HEK293 (cell line): ENCODE measurements at regions not wholly inside any gene's neighbourhood (a gene's known extent, or its start where the extent isn't known, plus 50 kb on each side); places are given as distances from the start of the nearest gene placed in this dataset.

Experiments
- CTCF ChIA-PET: fragments of 350-600 bp; formaldehyde crosslinking; extraction: SDS; loops from one replicate; lab custom pipeline; 2021; ENCODE audit warnings: antibody characterized with exemption; lab: Yijun Ruan, JAX
- POLR2A ChIA-PET: fragments of 300-600 bp; formaldehyde crosslinking; extraction: SDS; loops from one replicate; lab custom pipeline; 2020; ENCODE audit warnings: antibody characterized with exemption, inconsistent platforms; lab: Yijun Ruan, JAX
- H3K27ac ChIP-seq: fragments of 200-500 bp; sonication (Bioruptor generic); 2 replicates; pipeline ENCODE4 v1.5.1; 2014; ENCODE audit warnings: low read depth, low read length, control low read depth, inconsistent platforms; ENCODE audit errors: extremely low read depth
- H3K36me3 ChIP-seq, 2 experiments: fragments of 200-500 bp in 1 of 2; sonication (Bioruptor generic) in 1 of 2; 1 replicate in 1 of 2; 2 replicates in 1 of 2; pipeline ENCODE4 v1.5.1; 2014 to 2017; ENCODE audit warnings: inconsistent platforms in 2 of 2, low read length in 2 of 2; ENCODE audit not compliant: control insufficient read depth in 2 of 2, insufficient read depth in 1 of 2
- H3K4me1 ChIP-seq: fragments of 200-500 bp; sonication (Bioruptor generic); 2 replicates; pipeline ENCODE4 v1.5.1; 2014; ENCODE audit warnings: mild to moderate bottlenecking, low read length, inconsistent platforms; ENCODE audit not compliant: control insufficient read depth, insufficient read depth
- H3K4me3 ChIP-seq: 2 replicates; pipeline ENCODE4 v1.5.1; 2011; ENCODE audit warnings: low read depth, mild to moderate bottlenecking, control low read depth, low read length, moderate library complexity
- H3K9me3 ChIP-seq: fragments of 200-500 bp; sonication (Bioruptor generic); 2 replicates; pipeline ENCODE4 v1.5.1; 2014; ENCODE audit warnings: low read depth, low read length, inconsistent platforms; ENCODE audit not compliant: control insufficient read depth, insufficient read depth
- GLI4 ChIP-seq: fragments of 450-650 bp; formaldehyde crosslinking; IDR thresholded peaks from 2 replicates; pipeline ENCODE4 v1.5.1; 2016; ENCODE audit warnings: missing biosample characterization, missing genetic modification characterization
- GLIS1 ChIP-seq: fragments of 450-650 bp; formaldehyde crosslinking; IDR thresholded peaks from 2 replicates; pipeline ENCODE4 v1.5.1; 2016; ENCODE audit warnings: missing biosample characterization, missing genetic modification characterization
- REPIN1 ChIP-seq: fragments of 450-650 bp; formaldehyde crosslinking; IDR thresholded peaks from 2 replicates; pipeline ENCODE4 v1.5.1; 2017; ENCODE audit warnings: missing biosample characterization, missing genetic modification characterization, low read depth
- SP7 ChIP-seq: fragments of 450-650 bp; formaldehyde crosslinking; IDR thresholded peaks from 2 replicates; pipeline ENCODE4 v1.5.1; 2016; ENCODE audit warnings: missing biosample characterization, missing genetic modification characterization
- TRIM28 ChIP-seq: IDR thresholded peaks from 2 replicates; pipeline ENCODE4 v1.6.1; 2011; ENCODE audit warnings: low read length, control low read depth, borderline replicate concordance
- ZBTB20 ChIP-seq: fragments of 450-650 bp; formaldehyde crosslinking; IDR thresholded peaks from 2 replicates; pipeline ENCODE4 v1.5.1; 2016; ENCODE audit warnings: missing biosample characterization, missing genetic modification characterization
- ZBTB26 ChIP-seq: fragments of 450-650 bp; formaldehyde crosslinking; optimal IDR thresholded peaks from 2 replicates; pipeline ENCODE3; 2016; ENCODE audit warnings: missing biosample characterization, mild to moderate bottlenecking, missing genetic modification characterization
- ZBTB8A ChIP-seq: fragments of 450-650 bp; formaldehyde crosslinking; IDR thresholded peaks from 2 replicates; pipeline ENCODE4 v1.5.1; 2016; ENCODE audit warnings: missing biosample characterization, missing genetic modification characterization
- ZIC2 ChIP-seq: fragments of 450-650 bp; formaldehyde crosslinking; IDR thresholded peaks from 2 replicates; pipeline ENCODE4 v1.5.1; 2016; ENCODE audit warnings: missing biosample characterization, missing genetic modification characterization
- ZNF211 ChIP-seq: fragments of 450-650 bp; formaldehyde crosslinking; IDR thresholded peaks from 2 replicates; pipeline ENCODE4 v1.5.1; 2016; ENCODE audit warnings: low read depth, missing biosample characterization, missing genetic modification characterization
- ZNF223 ChIP-seq: fragments of 450-650 bp; formaldehyde crosslinking; IDR thresholded peaks from 2 replicates; pipeline ENCODE4 v1.5.1; 2016; ENCODE audit warnings: missing biosample characterization, missing genetic modification characterization
- ZNF23 ChIP-seq: fragments of 450-650 bp; formaldehyde crosslinking; IDR thresholded peaks from 2 replicates; pipeline ENCODE4 v1.5.1; 2016; ENCODE audit warnings: missing biosample characterization, missing genetic modification characterization, borderline replicate concordance
- ZNF354C ChIP-seq: fragments of 450-650 bp; formaldehyde crosslinking; IDR thresholded peaks from 2 replicates; pipeline ENCODE4 v1.5.1; 2016; ENCODE audit warnings: missing biosample characterization, missing genetic modification characterization, low read depth, borderline replicate concordance
- ZNF37A ChIP-seq: fragments of 450-650 bp; IDR thresholded peaks from 2 replicates; pipeline ENCODE4 v1.5.1; 2018; ENCODE audit warnings: missing biosample characterization, missing genetic modification characterization
- ZNF404 ChIP-seq: fragments of 450-650 bp; formaldehyde crosslinking; IDR thresholded peaks from 2 replicates; pipeline ENCODE4 v1.5.1; 2017; ENCODE audit warnings: missing biosample characterization, missing genetic modification characterization
- ZNF473 ChIP-seq: fragments of 450-650 bp; formaldehyde crosslinking; IDR thresholded peaks from 2 replicates; pipeline ENCODE4 v1.5.1; 2017; ENCODE audit warnings: missing biosample characterization, missing genetic modification characterization
- ZNF510 ChIP-seq: fragments of 450-650 bp; formaldehyde crosslinking; IDR thresholded peaks from 2 replicates; pipeline ENCODE4 v1.5.1; 2018; ENCODE audit warnings: mild to moderate bottlenecking, missing genetic modification characterization, missing biosample characterization; ENCODE audit not compliant: insufficient replicate concordance
- ZNF555 ChIP-seq: fragments of 450-650 bp; formaldehyde crosslinking; conservative IDR thresholded peaks from 2 replicates; pipeline ENCODE4 v1.5.1; 2017; ENCODE audit warnings: missing biosample characterization, mild to moderate bottlenecking, missing genetic modification characterization, inconsistent platforms
- ZNF560 ChIP-seq: fragments of 450-650 bp; formaldehyde crosslinking; IDR thresholded peaks from 2 replicates; pipeline ENCODE4 v1.5.1; 2017; ENCODE audit warnings: missing biosample characterization, missing genetic modification characterization, borderline replicate concordance
- ZNF621 ChIP-seq: fragments of 450-650 bp; formaldehyde crosslinking; IDR thresholded peaks from 2 replicates; pipeline ENCODE4 v1.5.1; 2017; ENCODE audit warnings: missing biosample characterization, missing genetic modification characterization
- ZNF626 ChIP-seq: fragments of 450-650 bp; sonication (Bioruptor Pico); formaldehyde crosslinking; IDR thresholded peaks from 2 replicates; pipeline ENCODE4 v1.5.1; 2018; ENCODE audit warnings: missing biosample characterization, missing genetic modification characterization, inconsistent platforms
- ZNF658 ChIP-seq: fragments of 450-650 bp; formaldehyde crosslinking; IDR thresholded peaks from 2 replicates; pipeline ENCODE4; 2016; ENCODE audit warnings: missing biosample characterization, missing genetic modification characterization
- ZNF664 ChIP-seq: fragments of 450-650 bp; formaldehyde crosslinking; IDR thresholded peaks from 2 replicates; pipeline ENCODE4 v1.5.1; 2016; ENCODE audit warnings: missing biosample characterization, missing genetic modification characterization
- ZNF704 ChIP-seq: fragments of 450-650 bp; formaldehyde crosslinking; IDR thresholded peaks from 2 replicates; pipeline ENCODE4 v1.5.1; 2016; ENCODE audit warnings: missing biosample characterization, missing genetic modification characterization
- TF ChIP-seq, protein P1 (sequence below): fragments of 450-650 bp; formaldehyde crosslinking; IDR thresholded peaks from 2 replicates; pipeline ENCODE4 v1.5.1; 2016; ENCODE audit warnings: missing biosample characterization, missing genetic modification characterization
- TF ChIP-seq, protein P2 (sequence below): fragments of 450-650 bp; formaldehyde crosslinking; IDR thresholded peaks from 2 replicates; pipeline ENCODE4 v1.5.1; 2016; ENCODE audit warnings: missing biosample characterization, missing genetic modification characterization
- TF ChIP-seq, protein P3 (sequence below): fragments of 450-650 bp; formaldehyde crosslinking; IDR thresholded peaks from 2 replicates; pipeline ENCODE4 v1.5.1; 2016; ENCODE audit warnings: missing biosample characterization, missing genetic modification characterization
- TF ChIP-seq, protein P4 (sequence below): fragments of 450-650 bp; formaldehyde crosslinking; IDR thresholded peaks from 2 replicates; pipeline ENCODE4 v1.5.0; 2017; ENCODE audit warnings: missing biosample characterization, missing genetic modification characterization, borderline replicate concordance

DNA sequence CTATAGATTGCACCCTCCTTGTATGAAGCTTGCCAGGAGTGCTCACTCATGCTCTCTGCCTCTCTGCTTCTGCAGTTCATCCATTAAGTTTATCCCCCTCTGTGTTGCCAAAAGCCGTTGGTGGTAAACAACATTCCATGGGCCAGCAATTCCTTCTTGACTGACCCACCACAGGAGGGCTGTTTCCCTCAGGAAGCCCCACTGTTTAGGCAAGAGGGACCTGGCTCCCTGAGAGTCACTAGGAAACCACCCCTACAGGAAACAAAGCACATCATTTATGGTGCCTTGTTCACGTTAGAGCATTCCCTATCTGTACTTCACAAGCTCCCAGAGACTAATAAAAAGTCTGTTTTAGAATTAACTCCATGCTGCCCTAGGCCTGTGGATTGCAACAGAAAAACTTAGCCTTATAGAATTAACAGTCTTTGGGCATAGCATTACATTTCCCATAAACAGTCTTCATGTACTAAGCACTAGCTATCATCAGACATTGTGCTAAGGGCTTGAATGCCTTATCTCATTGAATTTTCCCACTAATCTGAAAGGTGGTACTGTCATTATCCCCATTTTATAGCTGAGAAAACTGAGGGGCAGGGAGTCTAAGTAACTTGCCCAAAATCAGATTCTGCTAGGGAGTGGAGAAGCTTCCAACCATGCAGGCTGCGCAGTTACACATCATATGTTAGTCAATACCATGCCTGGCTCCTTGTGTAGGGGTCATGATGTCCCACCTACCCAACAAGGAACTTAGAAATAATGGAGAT, 149.9 kb downstream of the SHQ1 start:
- Histone ChIP-seq H3K4me1 (no peaks in the 10 kb centered on the region), H3K27ac (no peak overlapping the region), H3K4me3 (no peak overlapping the region), H3K9me3 (no peaks in the 10 kb centered on the region), H3K36me3 (no peaks in the 10 kb centered on the region)
- CTCF ChIA-PET: no interaction called here
- POLR2A ChIA-PET: no interaction called here
- TF ChIP-seq ZNF658 (tag by site-specific recombination) (no peak), ZNF404 (tag by site-specific recombination) (no peak), GLI4 (no peak), ZNF211 (tag by site-specific recombination) (no peak), ZNF664 (no peak), ZNF223 (0 out of 2 replicates have a peak, but pooled peaks have one; percentile 26), REPIN1 (tag by site-specific recombination) (no peak), ZNF23 (no peak), ZNF704 (tag by site-specific recombination) (no peak), ZBTB26 (tag by site-specific recombination) (no peak), ZBTB8A (tag by site-specific recombination) (no peak), ZNF354C (tag by site-specific recombination) (no peak), ZNF37A (tag by site-specific recombination) (no peak), ZNF621 (tag by site-specific recombination) (no peak), ZNF560 (no peak), ZNF473 (no peak), ZBTB20 (tag by site-specific recombination) (no peak), ZNF510 (no peak), SP7 (tag by site-specific recombination) (no peak), ZIC2 (tag by site-specific recombination) (peak; percentile 97), ZNF555 (tag by site-specific recombination) (no peak), GLIS1 (peak; percentile 64), ZNF626 (tag by site-specific recombination) (no peak), TRIM28 (0 out of 2 replicates have a peak, but pooled peaks have one; percentile 20)
- TF ChIP-seq, protein P1, sequence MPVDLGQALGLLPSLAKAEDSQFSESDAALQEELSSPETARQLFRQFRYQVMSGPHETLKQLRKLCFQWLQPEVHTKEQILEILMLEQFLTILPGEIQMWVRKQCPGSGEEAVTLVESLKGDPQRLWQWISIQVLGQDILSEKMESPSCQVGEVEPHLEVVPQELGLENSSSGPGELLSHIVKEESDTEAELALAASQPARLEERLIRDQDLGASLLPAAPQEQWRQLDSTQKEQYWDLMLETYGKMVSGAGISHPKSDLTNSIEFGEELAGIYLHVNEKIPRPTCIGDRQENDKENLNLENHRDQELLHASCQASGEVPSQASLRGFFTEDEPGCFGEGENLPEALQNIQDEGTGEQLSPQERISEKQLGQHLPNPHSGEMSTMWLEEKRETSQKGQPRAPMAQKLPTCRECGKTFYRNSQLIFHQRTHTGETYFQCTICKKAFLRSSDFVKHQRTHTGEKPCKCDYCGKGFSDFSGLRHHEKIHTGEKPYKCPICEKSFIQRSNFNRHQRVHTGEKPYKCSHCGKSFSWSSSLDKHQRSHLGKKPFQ (tag by site-specific recombination): no peak
- TF ChIP-seq, protein P2, sequence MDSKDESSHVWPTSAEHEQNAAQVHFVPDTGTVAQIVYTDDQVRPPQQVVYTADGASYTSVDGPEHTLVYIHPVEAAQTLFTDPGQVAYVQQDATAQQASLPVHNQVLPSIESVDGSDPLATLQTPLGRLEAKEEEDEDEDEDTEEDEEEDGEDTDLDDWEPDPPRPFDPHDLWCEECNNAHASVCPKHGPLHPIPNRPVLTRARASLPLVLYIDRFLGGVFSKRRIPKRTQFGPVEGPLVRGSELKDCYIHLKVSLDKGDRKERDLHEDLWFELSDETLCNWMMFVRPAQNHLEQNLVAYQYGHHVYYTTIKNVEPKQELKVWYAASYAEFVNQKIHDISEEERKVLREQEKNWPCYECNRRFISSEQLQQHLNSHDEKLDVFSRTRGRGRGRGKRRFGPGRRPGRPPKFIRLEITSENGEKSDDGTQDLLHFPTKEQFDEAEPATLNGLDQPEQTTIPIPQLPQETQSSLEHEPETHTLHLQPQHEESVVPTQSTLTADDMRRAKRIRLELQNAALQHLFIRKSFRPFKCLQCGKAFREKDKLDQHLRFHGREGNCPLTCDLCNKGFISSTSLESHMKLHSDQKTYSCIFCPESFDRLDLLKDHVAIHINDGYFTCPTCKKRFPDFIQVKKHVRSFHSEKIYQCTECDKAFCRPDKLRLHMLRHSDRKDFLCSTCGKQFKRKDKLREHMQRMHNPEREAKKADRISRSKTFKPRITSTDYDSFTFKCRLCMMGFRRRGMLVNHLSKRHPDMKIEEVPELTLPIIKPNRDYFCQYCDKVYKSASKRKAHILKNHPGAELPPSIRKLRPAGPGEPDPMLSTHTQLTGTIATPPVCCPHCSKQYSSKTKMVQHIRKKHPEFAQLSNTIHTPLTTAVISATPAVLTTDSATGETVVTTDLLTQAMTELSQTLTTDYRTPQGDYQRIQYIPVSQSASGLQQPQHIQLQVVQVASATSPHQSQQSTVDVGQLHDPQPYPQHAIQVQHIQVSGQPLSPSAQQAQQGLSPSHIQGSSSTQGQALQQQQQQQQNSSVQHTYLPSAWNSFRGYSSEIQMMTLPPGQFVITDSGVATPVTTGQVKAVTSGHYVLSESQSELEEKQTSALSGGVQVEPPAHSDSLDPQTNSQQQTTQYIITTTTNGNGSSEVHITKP (tag by site-specific recombination): no peak
- TF ChIP-seq, protein P3, sequence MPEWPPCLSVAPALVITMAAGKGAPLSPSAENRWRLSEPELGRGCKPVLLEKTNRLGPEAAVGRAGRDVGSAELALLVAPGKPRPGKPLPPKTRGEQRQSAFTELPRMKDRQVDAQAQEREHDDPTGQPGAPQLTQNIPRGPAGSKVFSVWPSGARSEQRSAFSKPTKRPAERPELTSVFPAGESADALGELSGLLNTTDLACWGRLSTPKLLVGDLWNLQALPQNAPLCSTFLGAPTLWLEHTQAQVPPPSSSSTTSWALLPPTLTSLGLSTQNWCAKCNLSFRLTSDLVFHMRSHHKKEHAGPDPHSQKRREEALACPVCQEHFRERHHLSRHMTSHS: no peak
- TF ChIP-seq, protein P4, sequence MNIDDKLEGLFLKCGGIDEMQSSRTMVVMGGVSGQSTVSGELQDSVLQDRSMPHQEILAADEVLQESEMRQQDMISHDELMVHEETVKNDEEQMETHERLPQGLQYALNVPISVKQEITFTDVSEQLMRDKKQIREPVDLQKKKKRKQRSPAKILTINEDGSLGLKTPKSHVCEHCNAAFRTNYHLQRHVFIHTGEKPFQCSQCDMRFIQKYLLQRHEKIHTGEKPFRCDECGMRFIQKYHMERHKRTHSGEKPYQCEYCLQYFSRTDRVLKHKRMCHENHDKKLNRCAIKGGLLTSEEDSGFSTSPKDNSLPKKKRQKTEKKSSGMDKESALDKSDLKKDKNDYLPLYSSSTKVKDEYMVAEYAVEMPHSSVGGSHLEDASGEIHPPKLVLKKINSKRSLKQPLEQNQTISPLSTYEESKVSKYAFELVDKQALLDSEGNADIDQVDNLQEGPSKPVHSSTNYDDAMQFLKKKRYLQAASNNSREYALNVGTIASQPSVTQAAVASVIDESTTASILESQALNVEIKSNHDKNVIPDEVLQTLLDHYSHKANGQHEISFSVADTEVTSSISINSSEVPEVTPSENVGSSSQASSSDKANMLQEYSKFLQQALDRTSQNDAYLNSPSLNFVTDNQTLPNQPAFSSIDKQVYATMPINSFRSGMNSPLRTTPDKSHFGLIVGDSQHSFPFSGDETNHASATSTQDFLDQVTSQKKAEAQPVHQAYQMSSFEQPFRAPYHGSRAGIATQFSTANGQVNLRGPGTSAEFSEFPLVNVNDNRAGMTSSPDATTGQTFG (tag by site-specific recombination): no peak
